GM12892 (cell line): ENCODE measurements at regions not wholly inside any gene's neighbourhood (a gene's known extent, or its start where the extent isn't known, plus 50 kb on each side); places are given as distances from the start of the nearest gene placed in this dataset.

Experiments
- POLR2A ChIP-seq: IDR thresholded peaks from 2 replicates; pipeline ENCODE4 v1.6.1; 2011; ENCODE audit warnings: low read depth, low read length, control low read depth
- POLR2AphosphoS5 ChIP-seq: IDR thresholded peaks from 2 replicates; pipeline ENCODE4 v1.6.1; 2011; ENCODE audit warnings: low read depth, low read length, control low read depth
- TAF1 ChIP-seq: IDR thresholded peaks from 2 replicates; pipeline ENCODE4 v1.6.1; 2011; ENCODE audit warnings: low read depth, mild to moderate bottlenecking, control low read depth, low read length, borderline replicate concordance

GRCh38 chr1:22262583-22262982 is 119.7 kb upstream of the WNT4 start:
- no peak for TF ChIP-seq POLR2AphosphoS5
- no peak for TF ChIP-seq POLR2A
- TF ChIP-seq TAF1 = no peak
